MCF 10A (cell line): ENCODE measurements at regions not wholly inside any gene's neighbourhood (a gene's known extent, or its start where the extent isn't known, plus 50 kb on each side); places are given as distances from the start of the nearest gene placed in this dataset.
A peak's percentile ranks its signal among the peaks of the same experiment; 100 is the strongest.

Experiments used
- BruUV-seq: library from RNA; stranded (reverse); fragments of 400-500 nt; replicated peaks from 2 replicates; lab custom pipeline; 2021; lab: Mats Ljungman, UMichigan
- CTCF ChIA-PET: fragments of 300-600 bp; sonication (Branson Sonifier 250); formaldehyde crosslinking; extraction: SDS; loops from one replicate; lab custom pipeline; 2021; ENCODE audit warnings: antibody characterized with exemption, inconsistent platforms; lab: Yijun Ruan, JAX
- POLR2A ChIA-PET: fragments of 300-600, 350-650 bp; sonication (Branson Sonifier 250); formaldehyde crosslinking; extraction: SDS; loops from one replicate; lab custom pipeline; 2020; ENCODE audit warnings: antibody characterized with exemption, inconsistent platforms; lab: Yijun Ruan, JAX
- DNase-seq: peaks from one replicate; pipeline ENCODE4 v3.0.0-alpha.2; 2018; ENCODE audit not compliant: unreplicated experiment
- H3K27ac Mint-ChIP-seq: one replicate; pipeline ENCODE4 v1.8.0; 2022; ENCODE audit warnings: mild to moderate bottlenecking, low read depth, mixed read lengths; ENCODE audit not compliant: unreplicated experiment
- H3K27me3 Mint-ChIP-seq: one replicate; pipeline ENCODE4 v1.8.0; 2022; ENCODE audit warnings: mixed read lengths; ENCODE audit not compliant: insufficient read depth, unreplicated experiment
- H3K36me3 Mint-ChIP-seq: one replicate; pipeline ENCODE4 v1.8.0; 2022; ENCODE audit warnings: mild to moderate bottlenecking, moderate library complexity, mixed read lengths; ENCODE audit not compliant: insufficient read depth, unreplicated experiment
- H3K4me1 Mint-ChIP-seq: one replicate; pipeline ENCODE4 v1.8.0; 2022; ENCODE audit warnings: mixed read lengths; ENCODE audit not compliant: insufficient read depth, unreplicated experiment
- H3K4me3 Mint-ChIP-seq: one replicate; pipeline ENCODE4 v1.8.0; 2022; ENCODE audit warnings: mild to moderate bottlenecking, moderate library complexity, mixed read lengths; ENCODE audit not compliant: unreplicated experiment
- H3K9me3 Mint-ChIP-seq: one replicate; pipeline ENCODE4 v1.8.0; 2022; ENCODE audit warnings: mixed read lengths; ENCODE audit not compliant: unreplicated experiment
- intact Hi-C: fragments of 100-400 bp; cut with micrococcal nuclease; formaldehyde crosslinking; loops from 2 replicates; pipeline ENCODE4 v1.14.1; 2022
- TF ChIP-seq, protein P1 (sequence below): fragments of 200-600 bp; IDR thresholded peaks from one replicate; pipeline ENCODE4 v1.8.0; 2022; ENCODE audit warnings: antibody characterized with exemption, mild to moderate bottlenecking; ENCODE audit not compliant: unreplicated experiment

DNA sequence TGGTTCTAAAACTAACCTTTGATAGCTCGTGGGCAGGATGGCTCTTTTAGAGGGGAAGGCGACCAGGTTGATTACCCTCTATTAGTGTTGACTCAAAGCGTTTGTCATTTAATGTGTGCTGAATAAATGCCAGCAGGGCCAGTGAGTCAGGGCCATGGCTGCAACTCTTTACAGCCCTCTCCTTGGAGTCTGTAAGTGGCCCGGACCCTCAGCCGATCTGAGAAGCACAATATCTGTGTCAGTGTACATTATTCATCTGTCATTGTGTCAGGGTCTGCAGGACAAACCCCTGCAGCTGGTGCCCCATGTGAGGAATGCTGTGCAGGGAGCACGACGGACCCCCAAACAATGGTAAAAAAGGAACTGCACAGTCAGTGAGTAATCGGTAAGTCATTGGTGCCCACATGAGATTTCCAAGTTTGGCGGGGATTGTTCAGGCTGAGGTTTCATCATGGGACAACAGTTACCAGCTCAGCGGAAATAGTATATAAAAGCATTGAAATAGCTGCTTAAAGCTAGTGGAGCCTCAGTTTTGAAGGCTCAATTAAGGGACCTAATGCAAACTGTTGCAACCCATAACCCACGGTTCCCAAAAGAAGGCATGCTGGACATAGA, 139.1 kb downstream of the ZNF675 start:
- intact Hi-C loops = no loop called here
- Mint-ChIP-seq H3K36me3 (no peaks in the 10 kb centered on the region), H3K27me3 (no peaks in the 10 kb centered on the region), H3K4me1 (peaks cover 15% of the 10 kb centered on the region), H3K27ac (no peak overlapping the region), H3K4me3 (no peak overlapping the region), H3K9me3 (peaks cover 48% of the 10 kb centered on the region)
- TF ChIP-seq, protein P1, sequence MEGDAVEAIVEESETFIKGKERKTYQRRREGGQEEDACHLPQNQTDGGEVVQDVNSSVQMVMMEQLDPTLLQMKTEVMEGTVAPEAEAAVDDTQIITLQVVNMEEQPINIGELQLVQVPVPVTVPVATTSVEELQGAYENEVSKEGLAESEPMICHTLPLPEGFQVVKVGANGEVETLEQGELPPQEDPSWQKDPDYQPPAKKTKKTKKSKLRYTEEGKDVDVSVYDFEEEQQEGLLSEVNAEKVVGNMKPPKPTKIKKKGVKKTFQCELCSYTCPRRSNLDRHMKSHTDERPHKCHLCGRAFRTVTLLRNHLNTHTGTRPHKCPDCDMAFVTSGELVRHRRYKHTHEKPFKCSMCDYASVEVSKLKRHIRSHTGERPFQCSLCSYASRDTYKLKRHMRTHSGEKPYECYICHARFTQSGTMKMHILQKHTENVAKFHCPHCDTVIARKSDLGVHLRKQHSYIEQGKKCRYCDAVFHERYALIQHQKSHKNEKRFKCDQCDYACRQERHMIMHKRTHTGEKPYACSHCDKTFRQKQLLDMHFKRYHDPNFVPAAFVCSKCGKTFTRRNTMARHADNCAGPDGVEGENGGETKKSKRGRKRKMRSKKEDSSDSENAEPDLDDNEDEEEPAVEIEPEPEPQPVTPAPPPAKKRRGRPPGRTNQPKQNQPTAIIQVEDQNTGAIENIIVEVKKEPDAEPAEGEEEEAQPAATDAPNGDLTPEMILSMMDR = no peak
- ChIA-PET CTCF (no interaction called here), POLR2A (interaction anchor here (1.5 kb wide), 1 partner anchor 152 kb away, joined by 3 read pairs; no protein-coding TSS in a partner anchor)
- DNase-seq = peak; percentile 65
- no TSS peak for BruUV-seq

DNA sequence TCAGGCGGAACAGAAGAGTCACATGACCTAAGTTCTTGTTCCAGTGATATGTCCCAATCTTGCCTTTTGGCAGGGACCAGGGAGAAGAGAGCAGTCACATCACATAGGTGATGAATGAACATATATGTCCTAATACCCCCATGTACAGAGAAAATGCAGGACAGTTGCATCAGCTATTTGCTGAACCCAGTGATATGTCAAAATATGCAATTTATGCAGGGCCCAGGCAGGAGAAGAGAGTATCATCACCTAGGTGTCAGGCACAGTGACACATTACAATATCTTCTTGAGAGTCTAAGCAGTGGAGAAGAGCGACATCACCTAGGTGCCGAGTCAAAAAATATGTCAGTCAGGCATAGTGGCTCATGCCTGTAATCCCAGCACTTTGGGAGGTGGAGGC, 139.9 kb downstream of the ZNF675 start:
- H3K9me3 Mint-ChIP-seq = peaks cover 48% of the 10 kb centered on the region
- no peak overlapping the region for H3K4me3 Mint-ChIP-seq
- BruUV-seq = no TSS peak
- H3K27ac Mint-ChIP-seq = no peak overlapping the region
- no peaks in the 10 kb centered on the region for H3K36me3 Mint-ChIP-seq
- no peaks in the 10 kb centered on the region for H3K27me3 Mint-ChIP-seq
- DNase-seq = no peak
- intact Hi-C loops = no loop called here
- ChIA-PET CTCF (no interaction called here), POLR2A (no interaction called here)
- H3K4me1 Mint-ChIP-seq = peaks cover 15% of the 10 kb centered on the region
- TF ChIP-seq, protein P1 = no peak

DNA sequence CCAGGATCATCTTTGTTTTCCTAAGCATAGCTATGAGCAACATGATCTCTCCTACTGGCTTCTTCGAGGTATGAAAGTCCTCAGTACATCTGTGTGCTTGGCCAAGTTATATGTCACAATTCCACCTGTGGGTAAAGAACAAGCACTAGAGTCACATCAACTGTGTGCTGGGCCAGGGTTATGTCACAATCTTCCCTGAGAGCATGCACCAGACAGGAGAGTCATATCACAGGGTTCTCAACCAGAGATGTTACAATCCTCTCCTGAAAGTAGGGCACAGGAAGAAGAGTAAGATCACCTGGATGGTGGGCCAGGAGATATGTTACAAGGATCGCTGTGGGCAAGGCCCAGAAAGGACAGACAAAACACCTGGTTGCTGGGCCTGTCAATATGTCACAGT, 143.7 kb downstream of the ZNF675 start:
- no TSS peak for BruUV-seq
- H3K4me3 Mint-ChIP-seq = no peak overlapping the region
- H3K27ac Mint-ChIP-seq = no peak overlapping the region
- no peak for DNase-seq
- H3K27me3 Mint-ChIP-seq = no peaks in the 10 kb centered on the region
- H3K9me3 Mint-ChIP-seq = peaks cover 35% of the 10 kb centered on the region
- H3K4me1 Mint-ChIP-seq = no peaks in the 10 kb centered on the region
- intact Hi-C loops = no loop called here
- ChIA-PET POLR2A (no interaction called here), CTCF (interaction anchor here (0.6 kb wide), 1 partner anchor 63 kb away, joined by 3 read pairs; no protein-coding TSS in a partner anchor)
- TF ChIP-seq, protein P1 = no peak
- no peaks in the 10 kb centered on the region for H3K36me3 Mint-ChIP-seq

DNA sequence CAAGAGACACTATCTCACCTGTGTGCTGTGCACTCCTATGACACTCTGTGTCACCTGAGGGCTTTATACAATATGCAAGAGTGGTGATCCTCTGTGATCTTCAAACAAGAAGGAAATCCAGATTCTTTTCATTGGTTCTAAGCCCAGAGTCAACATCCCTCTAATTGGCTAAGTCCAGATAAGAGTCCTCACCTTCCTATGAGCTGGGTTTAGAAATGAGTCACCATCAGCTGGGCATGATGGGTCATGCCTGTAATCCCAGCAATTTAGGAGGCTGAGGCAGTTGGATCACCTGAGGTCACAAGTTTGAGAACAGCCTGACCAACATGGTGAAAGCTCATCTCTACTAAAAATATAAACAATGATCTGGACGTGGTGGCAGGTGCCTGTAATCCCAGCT, 144.4 kb downstream of the ZNF675 start:
- no peak for DNase-seq
- TF ChIP-seq, protein P1 = no peak
- BruUV-seq = no TSS peak
- no peak overlapping the region for H3K4me3 Mint-ChIP-seq
- no peaks in the 10 kb centered on the region for H3K27me3 Mint-ChIP-seq
- intact Hi-C loops = no loop called here
- H3K27ac Mint-ChIP-seq = no peak overlapping the region
- POLR2A ChIA-PET = no interaction called here
- no peaks in the 10 kb centered on the region for H3K4me1 Mint-ChIP-seq
- no peaks in the 10 kb centered on the region for H3K36me3 Mint-ChIP-seq
- CTCF ChIA-PET = interaction anchor here (0.6 kb wide), 2 partner anchors 20 to 815 kb away, joined by 3 read pairs; no protein-coding TSS in a partner anchor
- H3K9me3 Mint-ChIP-seq = peaks cover 35% of the 10 kb centered on the region
